NAMALWA (cell line): ENCODE measurements at regions not wholly inside any gene's neighbourhood (a gene's known extent, or its start where the extent isn't known, plus 50 kb on each side); places are given as distances from the start of the nearest gene placed in this dataset.

Experiments
- DNase-seq: peaks from one replicate; pipeline ENCODE4 v3.0.0-alpha.2; 2015; ENCODE audit warnings: low spot score

GRCh38 chr12:118851891-118852290 lies 129.4 kb upstream of the SRRM4 start:
- no peak for DNase-seq

GRCh38 chr12:118853634-118854033 lies 127.7 kb upstream of the SRRM4 start:
- peak; percentile 39 for DNase-seq

GRCh38 chr12:118855858-118856257 lies 125.5 kb upstream of the SRRM4 start:
- DNase-seq, result no peak

GRCh38 chr12:118866346-118866745 lies 115.0 kb upstream of the SRRM4 start:
- no peak for DNase-seq

GRCh38 chr12:118870551-118870950 lies 110.8 kb upstream of the SRRM4 start:
- DNase-seq, result no peak

GRCh38 chr12:118874698-118875548 lies 106.4 kb upstream of the SRRM4 start:
- DNase-seq, result no peak

- no peak for DNase-seq
Observed at GRCh38 chr12:118880720-118881493, 100.4 kb upstream of the SRRM4 start.

GRCh38 chr12:118884226-118884625 lies 97.1 kb upstream of the SRRM4 start:
- no peak for DNase-seq

GRCh38 chr12:118900993-118901392 lies 80.3 kb upstream of the SRRM4 start:
- no peak for DNase-seq

- no peak for DNase-seq
Observed at GRCh38 chr12:118908811-118909210, 72.5 kb upstream of the SRRM4 start.

- DNase-seq, result no peak
Observed at GRCh38 chr12:118912697-118913270, 68.6 kb upstream of the SRRM4 start.

GRCh38 chr12:118921761-118922160 lies 59.6 kb upstream of the SRRM4 start:
- no peak for DNase-seq

- peak; percentile 8 for DNase-seq
Observed at GRCh38 chr12:118922405-118922804, 58.9 kb upstream of the SRRM4 start.

- no peak for DNase-seq
Observed at GRCh38 chr12:118925407-118925806, 55.9 kb upstream of the SRRM4 start.

GRCh38 chr12:118925826-118926225 lies 55.5 kb upstream of the SRRM4 start:
- no peak for DNase-seq
